SW480 (cell line): ENCODE measurements at regions not wholly inside any gene's neighbourhood (a gene's known extent, or its start where the extent isn't known, plus 50 kb on each side); places are given as distances from the start of the nearest gene placed in this dataset.
"Not testable (repeated sequence)": the region's sequence is repeated elsewhere in the genome, so short reads cannot be mapped to it uniquely, and the experiment has no call there.

Source experiments
- DNase-seq: peaks from one replicate; pipeline ENCODE4 v3.0.0-alpha.2; 2016; ENCODE audit warnings: low spot score

DNA sequence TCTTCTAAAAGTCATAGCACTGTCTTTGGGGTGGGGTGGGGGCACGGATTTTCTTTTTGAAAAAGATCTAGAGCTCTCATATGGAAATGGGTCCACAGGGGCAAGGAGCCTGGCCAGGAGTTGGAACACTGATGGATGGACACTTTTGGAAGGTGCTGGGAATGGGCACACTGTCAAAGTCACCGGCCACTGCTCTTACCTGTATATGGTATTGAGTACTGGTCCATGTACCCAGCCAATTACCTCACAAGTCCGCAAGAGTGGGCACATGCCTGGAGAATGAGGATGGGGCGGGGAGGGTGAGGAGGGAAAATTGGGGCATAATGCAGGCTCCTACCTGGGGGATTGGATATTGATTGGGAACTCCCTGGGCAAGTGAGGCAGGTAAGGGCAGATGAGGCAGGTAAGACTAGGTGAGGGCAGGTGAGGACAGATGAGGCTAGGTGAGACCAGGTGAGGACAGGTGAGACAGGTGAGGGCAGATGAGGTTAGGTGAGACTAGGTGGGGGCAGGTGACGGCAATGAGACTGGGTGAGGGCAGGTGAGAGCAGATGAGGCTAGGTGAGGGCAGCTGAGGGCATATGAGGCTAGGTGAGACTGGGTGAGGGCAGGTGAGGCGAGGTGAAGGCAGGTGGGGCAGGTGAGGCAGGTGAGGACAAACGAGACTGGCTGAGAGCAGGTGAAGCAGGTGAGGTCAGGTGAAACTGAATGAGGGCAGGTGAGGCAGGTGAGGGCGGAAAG lies 167.9 kb downstream of the NRN1 start:
- no peak for DNase-seq

DNA sequence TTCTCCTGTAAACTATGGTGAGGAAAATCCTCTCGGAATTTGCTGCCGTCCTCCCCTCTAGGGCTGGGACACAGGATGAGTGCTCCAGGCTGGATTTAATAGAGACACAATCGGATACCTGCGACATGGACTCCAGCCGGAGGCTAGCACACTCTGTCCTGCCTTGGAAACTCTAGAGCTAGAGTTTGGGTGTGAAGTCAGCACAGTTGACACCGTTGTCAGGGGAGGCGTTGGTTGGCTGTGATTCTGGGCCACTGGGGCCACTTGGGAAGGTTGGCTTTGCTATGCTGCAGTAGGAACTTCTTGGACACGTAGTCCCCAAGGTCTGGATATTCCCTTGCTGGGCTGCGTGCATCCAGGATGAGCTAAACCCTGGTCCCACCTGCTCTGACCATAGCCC lies 169.4 kb downstream of the NRN1 start:
- no peak for DNase-seq

DNA sequence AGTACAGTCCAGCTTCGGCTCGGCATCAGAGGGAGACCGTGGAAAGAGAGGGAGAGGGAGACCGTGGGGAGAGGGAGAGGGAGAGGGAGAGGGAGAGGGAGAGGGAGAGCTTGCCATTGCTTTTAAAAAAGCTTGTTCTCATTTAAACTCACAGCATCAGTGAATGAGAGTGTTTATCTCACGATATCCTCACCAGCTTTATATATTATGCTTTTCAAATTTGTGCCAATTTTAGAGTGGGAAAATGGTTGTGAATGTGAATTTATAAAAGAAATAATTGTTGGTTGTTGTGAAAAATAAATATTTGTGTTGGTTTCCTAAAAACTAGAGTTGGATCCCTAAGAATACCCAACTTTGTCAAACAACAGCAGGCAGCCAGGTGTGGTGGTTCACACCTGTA lies 170.1 kb downstream of the NRN1 start:
- DNase-seq = not testable (repeated sequence)

DNA sequence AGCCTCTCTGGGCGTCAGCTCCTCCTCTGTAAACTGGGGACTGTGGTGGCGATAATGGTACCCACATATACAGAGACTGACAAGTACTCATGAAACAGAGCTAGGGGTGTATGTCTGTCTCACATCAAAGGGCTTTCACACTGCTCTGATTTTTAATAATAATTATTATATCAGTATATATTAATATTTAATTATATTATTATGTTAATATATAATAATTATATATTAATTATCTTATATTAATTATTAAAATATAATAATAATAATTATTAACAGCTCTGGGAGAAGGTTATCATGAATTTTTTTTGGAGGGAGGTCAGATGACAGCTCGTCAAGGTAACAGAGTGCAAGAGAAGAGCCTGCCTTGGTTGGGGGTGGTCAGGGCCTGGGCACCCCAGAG lies 173.6 kb downstream of the NRN1 start:
- DNase-seq = no peak

DNA sequence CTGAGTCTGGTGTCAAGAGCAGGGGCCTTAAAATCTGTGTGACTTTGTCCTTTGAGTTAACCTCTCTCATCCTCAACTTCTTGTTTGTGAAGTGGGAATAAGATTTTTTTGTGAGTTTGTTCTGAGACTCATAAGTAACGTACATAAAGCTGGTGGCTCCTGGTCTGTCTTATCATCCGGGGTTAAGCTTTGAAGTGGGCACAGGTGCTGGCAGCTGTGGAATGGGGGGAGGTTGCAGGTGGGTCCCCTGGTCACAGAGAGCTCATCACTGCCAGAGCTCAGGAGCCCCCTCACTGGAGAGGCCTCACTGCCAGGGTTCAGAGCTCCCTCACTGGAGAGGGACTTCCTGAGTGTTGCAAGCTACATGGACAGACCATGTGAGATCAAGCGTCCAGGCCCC lies 174.1 kb downstream of the NRN1 start:
- DNase-seq = no peak

DNA sequence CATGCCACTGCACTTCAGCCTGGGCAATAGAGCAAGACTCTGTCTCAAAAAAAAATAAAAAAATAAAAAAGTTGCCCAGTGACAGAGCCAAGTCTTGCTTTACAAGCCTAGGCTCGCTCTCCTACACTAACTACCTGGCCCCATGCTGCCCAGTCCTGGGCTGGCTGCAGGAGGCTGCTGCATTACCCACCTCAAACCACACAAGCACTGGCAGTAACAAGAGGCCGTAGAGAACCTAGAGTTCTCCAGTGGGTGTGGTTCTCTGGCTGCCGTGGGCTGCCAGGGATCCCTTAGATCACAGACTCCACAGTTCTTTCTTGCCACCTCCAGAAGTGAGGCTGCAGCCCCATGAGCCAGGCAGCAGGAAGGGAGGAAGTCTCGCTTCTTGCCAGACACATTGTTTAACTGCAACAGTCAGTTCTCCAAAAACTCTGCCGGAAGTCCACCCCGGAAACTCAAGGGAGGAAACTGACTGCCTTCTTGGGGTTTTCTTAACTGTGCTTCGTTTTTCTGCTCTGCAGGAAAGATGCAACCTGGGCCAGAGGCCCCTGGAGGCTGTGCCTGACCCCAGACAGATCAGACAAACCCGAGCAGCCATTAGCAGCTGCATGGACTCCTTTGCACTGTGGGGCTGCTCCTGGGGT lies 175.4 kb downstream of the NRN1 start:
- not testable (repeated sequence) for DNase-seq

DNA sequence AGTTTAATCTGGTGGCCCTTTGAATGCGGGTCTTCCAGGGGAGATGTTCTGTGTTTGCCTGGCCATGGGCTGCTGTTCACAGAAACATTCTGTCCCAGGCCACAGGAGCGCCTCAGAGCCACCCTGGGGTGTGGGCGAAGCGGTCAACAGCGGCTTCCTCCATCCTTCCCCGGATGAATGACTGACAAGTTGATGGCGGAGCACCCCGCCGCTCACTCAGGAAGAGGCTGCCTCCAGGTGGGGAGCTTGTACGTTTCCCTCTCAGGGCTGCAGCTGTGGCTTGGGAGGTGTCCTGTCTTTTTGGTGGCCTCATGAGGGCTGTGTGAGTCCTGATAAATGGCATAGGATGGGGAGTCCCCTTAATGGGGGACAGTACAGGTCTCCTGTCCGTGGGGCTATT lies 178.4 kb downstream of the NRN1 start:
- no peak for DNase-seq

DNA sequence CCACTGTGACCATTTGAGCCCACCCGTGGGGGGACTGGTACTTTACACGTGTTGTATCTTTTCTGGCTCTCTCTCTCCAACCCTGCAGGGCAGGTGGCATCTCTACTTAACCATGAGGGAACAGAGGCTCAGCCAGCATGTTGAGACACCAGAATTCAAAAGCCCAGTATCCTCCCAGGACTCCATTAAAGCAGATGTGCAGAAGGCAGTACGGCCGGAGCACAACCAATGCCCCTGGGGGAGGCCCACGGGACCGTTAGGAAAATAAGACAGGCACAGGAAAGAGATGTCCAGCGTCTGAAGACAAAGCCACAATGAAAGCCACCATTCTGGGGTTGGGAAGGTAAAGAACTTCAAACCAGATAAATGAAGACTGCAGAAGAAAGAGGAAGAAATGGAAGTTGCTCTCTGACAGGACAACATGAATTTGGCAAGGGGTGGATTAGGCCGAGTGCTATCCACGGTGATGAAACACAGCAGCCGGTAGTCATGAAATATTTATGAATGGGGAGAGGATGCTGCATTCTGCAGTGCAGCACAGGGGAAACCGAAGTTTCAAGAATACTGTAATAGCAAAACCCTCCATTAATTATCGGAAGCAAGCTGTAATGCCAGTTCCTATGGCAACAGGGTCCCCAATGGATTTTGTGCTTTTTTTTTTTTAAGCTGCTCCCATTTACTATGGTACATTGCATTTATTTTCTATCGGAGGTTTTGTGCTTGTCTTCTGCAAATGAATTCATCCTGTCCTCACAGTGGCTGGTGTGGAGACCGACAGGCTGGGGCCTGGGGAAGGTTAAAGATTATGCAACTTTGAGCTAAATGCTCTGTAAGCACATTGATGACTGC lies 179.4 kb downstream of the NRN1 start:
- no peak for DNase-seq

DNA sequence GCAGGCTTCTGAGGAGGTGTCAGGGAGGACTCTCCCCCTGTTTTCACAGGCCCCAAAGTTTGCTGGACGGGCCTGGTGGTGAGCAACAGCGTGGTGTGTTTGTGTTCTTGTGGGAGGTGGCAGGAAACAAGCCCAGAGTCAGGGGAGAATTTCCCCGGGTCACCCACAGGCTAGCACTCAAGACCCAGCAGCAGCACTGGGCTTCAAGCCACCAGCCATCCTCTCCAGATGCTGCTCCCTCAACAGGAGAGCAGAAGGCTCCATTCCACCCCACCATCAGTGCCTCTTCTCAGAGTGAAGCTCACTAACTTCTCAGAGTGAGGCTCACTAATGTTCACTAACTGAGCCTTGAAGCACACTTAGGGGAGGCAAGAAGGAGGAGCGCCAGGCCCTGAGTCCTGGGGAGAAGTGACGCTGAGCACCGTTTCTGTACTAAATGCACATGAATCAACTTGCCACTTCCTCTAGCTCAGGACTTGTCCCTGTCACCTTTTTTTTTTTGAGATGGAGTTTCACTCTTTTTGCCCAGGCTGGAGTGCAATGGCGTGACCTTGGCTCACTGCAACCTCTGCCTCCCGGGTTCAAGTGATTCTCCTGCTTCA lies 182.2 kb downstream of the NRN1 start:
- not testable (repeated sequence) for DNase-seq
